ENCODE measurements at regions not wholly inside any gene's neighbourhood (a gene's known extent, or its start where the extent isn't known, plus 50 kb on each side); places are given as distances from the start of the nearest gene placed in this dataset.
"Not testable (repeated sequence)": the region's sequence is repeated elsewhere in the genome, so short reads cannot be mapped to it uniquely, and the experiment has no call there.

DNA sequence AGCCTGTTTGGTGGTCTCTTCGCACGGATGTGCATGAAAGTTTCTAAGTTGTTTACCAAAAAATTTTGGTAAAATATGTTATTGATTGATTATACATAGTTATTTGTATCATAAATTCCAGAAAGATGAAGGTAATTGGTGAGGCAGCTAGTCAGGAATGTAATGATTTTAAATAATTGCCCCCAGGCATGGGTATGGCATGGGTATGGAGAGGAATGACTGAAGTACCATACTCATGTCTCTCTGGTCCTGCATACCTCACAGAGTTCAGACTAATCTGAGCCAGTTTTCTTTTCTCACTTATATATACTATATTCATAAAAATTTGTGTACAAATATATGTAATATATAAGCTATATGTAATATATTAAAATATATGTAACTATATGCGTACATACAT lies 329.0 kb upstream of the TECRL start:
- DNase-seq (ENCODE audit: extremely low read depth, low read depth, low spot score) = no peak

DNA sequence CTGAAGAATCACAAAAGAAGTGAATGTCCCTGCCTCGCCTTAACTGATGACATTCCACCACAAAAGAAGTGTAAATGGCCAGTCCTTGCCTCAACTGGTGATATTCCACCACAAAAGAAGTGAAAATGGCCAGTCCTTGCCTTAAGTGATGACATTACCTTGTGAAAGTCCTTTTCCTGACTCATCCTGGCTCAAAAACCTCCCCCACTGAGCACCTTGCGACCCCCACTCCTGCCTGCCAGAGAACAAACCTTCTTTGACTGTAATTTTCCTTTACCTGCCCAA lies 328.5 kb upstream of the TECRL start:
- DNase-seq (ENCODE audit: extremely low read depth, low read depth, low spot score) = not testable (repeated sequence)

DNA sequence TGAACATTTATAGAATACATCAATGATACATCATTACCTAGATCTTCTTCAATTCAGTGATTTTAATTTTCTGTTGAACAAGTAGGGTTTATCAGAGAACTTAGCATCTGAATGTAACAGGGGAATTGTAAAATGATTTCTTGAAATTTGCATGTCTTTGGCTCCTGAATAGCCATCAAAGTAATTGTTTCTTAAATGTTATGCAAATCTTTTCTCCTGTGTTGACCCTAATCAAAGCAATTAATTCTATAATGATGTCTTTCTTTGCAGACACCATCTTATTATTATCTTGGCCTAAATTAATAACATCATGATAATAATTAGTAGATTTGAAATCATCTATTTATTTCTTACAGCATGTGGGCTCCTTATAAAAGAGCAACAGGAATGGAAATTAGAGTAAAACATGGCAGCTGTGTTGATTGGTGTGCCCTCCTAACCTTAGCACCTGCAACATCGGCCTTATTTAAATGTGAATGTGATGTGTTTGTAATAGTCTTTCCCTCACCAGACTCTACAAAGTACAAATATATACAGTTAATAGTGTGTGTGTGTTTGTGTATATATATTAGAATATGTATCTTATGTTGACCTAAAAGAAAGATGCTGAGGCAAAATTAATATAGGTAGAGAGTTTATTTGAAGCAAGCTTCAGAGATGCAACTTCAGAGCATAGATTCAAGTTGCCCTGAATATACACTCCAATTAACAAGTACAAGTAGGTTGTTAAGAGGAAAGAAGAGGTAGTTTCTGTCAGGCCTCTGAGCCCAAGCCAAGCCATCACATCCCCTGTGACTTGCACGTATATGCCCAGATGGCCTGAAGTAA lies 328.0 kb upstream of the TECRL start:
- DNase-seq (ENCODE audit: extremely low read depth, low read depth, low spot score) = no peak

DNA sequence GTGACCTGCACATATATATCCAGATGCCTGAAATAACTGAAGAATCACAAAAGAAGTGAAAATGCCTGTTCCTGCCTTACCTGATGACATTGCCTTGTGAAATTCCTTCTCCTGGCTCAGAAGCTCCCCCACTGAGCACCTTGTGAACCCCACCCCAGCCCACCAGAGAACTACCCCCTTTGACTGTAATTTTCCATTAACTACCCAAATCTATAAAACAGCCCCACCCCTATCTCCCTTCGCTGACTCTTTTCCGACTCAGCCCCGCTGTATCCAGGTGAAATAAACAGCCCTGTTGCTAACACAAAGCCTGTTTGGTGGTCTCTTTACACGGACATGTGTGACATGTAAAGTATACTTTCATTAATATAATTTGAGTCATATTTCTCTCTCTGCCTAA lies 320.3 kb upstream of the TECRL start:
- no peak for DNase-seq (ENCODE audit: extremely low read depth, low read depth, low spot score)

DNA sequence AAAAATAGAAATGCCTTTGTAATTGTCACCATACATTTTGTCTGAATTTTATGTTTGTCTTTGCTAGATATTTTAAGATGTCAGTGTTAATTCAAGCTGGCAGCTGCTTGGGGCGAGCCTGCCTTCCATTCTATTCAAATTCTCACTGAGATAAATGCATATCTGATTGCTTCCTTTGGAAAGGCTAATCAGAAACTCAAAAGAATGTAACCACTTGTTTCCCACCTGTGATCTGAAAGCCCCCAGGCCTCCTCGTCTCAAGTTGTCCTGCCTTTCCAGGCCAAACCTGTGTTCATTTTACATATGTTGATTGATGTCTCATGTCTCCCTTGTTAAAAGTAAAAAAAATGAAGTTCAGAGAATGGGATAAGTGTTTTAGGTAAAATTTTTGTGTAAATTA lies 318.7 kb upstream of the TECRL start:
- DNase-seq (ENCODE audit: extremely low read depth, low read depth, low spot score) = no peak

DNA sequence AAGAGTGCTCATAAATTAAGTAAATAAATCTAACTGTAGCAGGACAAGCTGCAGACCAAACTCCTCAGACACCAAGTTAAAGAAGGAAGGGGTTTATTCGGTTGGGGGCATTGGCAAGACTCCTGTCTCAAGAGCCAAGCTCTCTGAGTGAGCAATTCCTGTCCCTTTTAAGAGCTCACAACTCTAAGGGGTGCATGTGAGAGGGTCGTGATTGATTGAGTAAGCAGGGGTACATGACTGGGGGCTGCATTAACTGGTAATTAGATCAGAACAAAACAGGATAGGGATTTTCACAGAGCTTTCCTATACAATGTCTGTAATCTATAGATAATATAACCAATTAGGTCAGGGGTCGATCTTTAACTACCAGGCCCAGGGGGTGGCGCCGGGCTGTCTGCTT lies 318.1 kb upstream of the TECRL start:
- not testable (repeated sequence) for DNase-seq (ENCODE audit: extremely low read depth, low read depth, low spot score)

DNA sequence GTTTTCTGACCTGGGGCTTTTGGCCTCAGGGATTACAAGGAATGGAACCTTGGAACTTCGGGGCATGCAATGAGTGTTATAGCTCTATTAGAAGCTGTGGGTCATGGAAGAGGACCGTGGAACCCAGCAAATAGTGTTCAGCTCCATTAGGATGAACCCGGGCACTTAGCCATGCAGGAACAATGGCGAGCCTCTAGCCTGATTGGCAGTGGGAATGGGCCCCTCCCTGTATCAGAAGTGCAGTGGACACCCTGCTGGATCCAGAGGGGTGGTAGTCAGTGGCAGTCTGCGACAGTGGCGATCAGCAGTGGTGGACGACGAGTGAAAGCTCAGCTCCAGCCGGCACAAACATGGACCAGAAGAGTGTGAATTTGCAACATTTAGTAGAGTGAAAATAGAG lies 315.4 kb upstream of the TECRL start:
- no peak for DNase-seq (ENCODE audit: extremely low read depth, low read depth, low spot score)

- DNase-seq (ENCODE audit: extremely low read depth, low read depth, low spot score) = no peak
These were observed 311.9 kb upstream of the TECRL start for GRCh38 chr4:64721106-64721505.

- DNase-seq (ENCODE audit: extremely low read depth, low read depth, low spot score) = no peak
These were observed 308.8 kb upstream of the TECRL start for GRCh38 chr4:64718091-64718490.

DNA sequence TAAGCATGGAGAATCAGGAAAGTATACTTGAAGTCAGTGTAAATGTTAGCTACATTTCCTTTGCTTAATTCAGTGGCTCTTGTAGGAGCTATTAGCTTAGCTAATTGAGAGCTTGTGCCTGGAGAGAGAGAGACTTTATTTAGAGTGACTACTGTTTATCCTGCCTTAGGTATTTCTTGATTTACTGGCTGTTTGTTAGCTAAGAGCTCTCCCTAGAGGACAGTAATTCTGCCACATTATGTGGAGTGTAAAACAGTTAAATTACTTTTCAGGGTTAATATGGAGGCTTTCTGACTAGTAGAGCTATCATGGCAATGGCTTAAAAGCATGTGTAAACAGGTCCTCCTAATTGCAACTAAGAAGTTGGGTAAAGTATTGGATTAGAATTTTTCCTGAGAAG lies 306.5 kb upstream of the TECRL start:
- DNase-seq (ENCODE audit: extremely low read depth, low read depth, low spot score) = no peak

DNA sequence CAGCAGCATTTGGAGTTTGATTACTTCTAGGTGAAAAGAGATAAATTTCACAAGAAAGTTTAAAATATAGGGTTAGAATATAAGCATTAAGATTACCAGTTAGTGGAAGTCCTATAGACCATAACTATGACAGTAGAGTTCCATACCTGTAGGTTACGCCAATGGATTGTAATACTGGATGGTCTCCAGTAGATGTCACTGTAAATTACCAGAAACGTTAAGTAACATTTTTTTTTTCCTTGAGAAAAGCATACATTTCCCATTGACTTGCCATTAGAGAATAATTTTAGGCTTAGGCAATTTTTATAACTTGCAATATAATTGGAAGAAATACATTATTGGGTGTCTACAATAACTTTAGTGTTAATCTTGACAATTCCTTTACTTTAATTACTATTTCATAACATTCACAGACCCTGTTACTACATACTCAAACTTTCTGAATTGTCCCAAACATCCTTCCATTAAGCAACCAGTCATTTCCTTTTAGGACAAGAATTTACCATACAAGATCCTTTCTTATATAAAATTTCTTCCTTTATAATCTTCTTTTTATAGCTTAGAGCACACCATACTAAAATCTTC lies 304.1 kb upstream of the TECRL start:
- no peak for DNase-seq (ENCODE audit: extremely low read depth, low read depth, low spot score)

- no peak for DNase-seq (ENCODE audit: extremely low read depth, low read depth, low spot score)
These were observed 303.3 kb upstream of the TECRL start for GRCh38 chr4:64712590-64712989.

DNA sequence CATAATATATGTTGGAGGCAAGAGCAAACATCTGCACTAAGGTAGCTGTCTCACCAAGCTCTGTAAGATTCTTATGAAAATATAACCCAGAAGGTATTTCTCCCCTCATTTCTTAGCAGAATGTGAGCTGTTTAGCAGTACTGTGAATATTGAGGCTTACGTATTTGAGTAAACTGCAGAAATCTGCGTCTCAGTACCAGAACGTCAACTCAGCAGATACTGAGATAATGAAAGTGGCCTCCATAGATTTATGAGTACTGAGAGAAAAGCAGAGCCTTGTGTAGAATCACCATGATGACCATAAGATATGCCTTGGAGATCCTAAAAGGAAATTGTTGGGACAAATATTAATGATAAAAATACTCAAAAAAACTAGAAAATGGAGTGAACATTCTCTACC lies 296.7 kb upstream of the TECRL start:
- no peak for DNase-seq (ENCODE audit: extremely low read depth, low read depth, low spot score)

- no peak for DNase-seq (ENCODE audit: extremely low read depth, low read depth, low spot score)
These were observed 288.9 kb upstream of the TECRL start for GRCh38 chr4:64698171-64698570.

- no peak for DNase-seq (ENCODE audit: extremely low read depth, low read depth, low spot score)
These were observed 273.7 kb upstream of the TECRL start for GRCh38 chr4:64682946-64683345.

- DNase-seq (ENCODE audit: extremely low read depth, low read depth, low spot score) = no peak
These were observed 273.2 kb upstream of the TECRL start for GRCh38 chr4:64682481-64682880.

DNA sequence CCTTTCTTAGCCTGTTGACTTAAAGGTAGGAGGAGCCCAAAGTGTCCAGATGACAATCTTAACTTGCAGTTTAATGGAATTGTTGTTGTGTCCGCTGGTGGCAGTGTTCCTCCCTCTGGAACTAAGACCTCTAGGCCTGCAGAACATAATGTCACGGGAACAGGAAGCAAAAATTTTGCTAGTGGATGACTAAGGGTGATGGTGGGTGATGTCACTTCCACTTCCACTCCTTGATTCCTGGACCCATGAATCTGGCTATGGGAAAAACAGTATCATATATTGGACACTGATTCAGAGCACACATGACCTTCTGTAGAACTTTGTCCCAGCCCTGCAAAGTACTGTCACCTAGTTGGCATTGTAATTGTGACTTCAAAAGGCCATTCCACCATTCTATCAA lies 263.9 kb upstream of the TECRL start:
- not testable (repeated sequence) for DNase-seq (ENCODE audit: extremely low read depth, low read depth, low spot score)

- no peak for DNase-seq (ENCODE audit: extremely low read depth, low read depth, low spot score)
These were observed 261.4 kb upstream of the TECRL start for GRCh38 chr4:64670647-64671046.

DNA sequence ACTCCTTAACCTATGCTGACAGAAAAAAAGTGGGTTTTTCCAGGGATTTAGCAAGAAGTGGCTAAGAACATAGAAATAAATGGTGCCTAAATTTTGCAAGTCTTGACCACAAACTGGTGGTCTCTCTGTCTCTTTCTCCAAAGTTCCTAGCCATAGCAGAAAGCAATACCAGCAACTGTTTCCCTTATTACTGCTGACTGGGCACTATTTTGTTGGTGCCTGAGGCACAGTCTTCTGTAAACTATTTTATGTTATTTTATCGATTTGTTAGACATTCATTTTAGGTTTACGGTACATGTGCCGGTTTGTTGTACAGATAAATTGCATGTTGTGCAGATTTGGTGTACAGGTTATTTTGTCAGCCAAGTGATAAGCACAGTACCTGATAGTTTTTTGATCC lies 234.6 kb upstream of the TECRL start:
- DNase-seq (ENCODE audit: extremely low read depth, low read depth, low spot score) = no peak

GRCh38 chr4:64642936-64643335 lies 233.7 kb upstream of the TECRL start:
- no peak for DNase-seq (ENCODE audit: extremely low read depth, low read depth, low spot score)

DNA sequence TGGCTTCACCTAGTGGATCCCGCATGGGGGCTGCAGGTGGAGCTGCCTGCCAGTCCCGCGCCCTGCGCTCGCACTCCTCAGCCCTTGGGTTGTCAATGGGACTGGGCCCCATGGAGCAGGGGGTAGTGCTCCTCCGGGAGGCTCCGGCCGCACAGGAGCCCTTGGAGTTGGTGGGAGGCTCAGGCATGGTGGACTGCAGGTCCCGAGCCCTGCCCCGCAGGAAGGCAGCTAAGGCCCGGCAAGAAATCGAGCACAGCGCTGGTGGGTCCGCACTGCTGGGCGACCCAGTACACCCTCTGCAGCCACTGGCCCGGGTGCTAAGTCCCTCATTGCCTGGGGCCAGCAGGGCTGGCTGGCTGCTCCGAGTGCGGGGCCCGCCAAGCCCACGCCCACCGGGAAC lies 231.2 kb upstream of the TECRL start:
- not testable (repeated sequence) for DNase-seq (ENCODE audit: extremely low read depth, low read depth, low spot score)

DNA sequence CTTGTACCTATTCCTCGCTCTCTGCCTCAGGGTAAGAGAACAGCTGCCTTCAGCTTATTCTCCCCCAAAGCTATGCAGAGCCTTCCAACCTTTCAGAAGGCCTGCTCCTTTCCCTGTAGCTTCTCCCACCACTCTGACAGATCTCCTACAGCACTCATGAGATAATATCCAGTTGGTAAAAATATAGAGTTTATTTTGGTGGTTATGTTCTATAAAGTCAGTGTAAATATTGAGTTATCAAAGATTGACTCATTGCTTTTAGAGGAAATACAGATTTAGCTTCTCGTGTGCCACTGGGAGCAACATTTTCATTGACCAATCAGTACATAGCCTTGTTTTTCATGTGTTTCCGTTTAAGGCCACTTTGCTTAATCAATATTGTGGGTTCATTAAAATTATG lies 216.2 kb upstream of the TECRL start:
- no peak for DNase-seq (ENCODE audit: extremely low read depth, low read depth, low spot score)

- no peak for DNase-seq (ENCODE audit: extremely low read depth, low read depth, low spot score)
These were observed 208.6 kb upstream of the TECRL start for GRCh38 chr4:64617800-64618199.
